Suprapubic skin (tissue), 4 donors: ENCODE measurements at regions not wholly inside any gene's neighbourhood (a gene's known extent, or its start where the extent isn't known, plus 50 kb on each side); places are given as distances from the start of the nearest gene placed in this dataset.
"Not testable (repeated sequence)": the region's sequence is repeated elsewhere in the genome, so short reads cannot be mapped to it uniquely, and the experiment has no call there.

Experiments
- DNase-seq, 2 donors: peaks; one replicate each; pipeline ENCODE4 v3.0.0-alpha.2; 2019; ENCODE audit warnings: low spot score in 2 of 2
- H3K27ac ChIP-seq: fragments of 200-600 bp; sonication (generic); one replicate; pipeline ENCODE4 v1.5.1; 2019
- H3K27me3 ChIP-seq: fragments of 200-600 bp; sonication (generic); one replicate; pipeline ENCODE4 v1.5.1; 2019
- H3K36me3 ChIP-seq: fragments of 200-600 bp; sonication (generic); one replicate; pipeline ENCODE4 v1.5.1; 2019
- H3K4me1 ChIP-seq: fragments of 200-600 bp; sonication (generic); one replicate; pipeline ENCODE4 v1.5.1; 2019
- H3K4me3 ChIP-seq: fragments of 200-600 bp; sonication (generic); one replicate; pipeline ENCODE4 v1.5.1; 2019; ENCODE audit warnings: mild to moderate bottlenecking
- H3K9me3 ChIP-seq: fragments of 200-600 bp; sonication (generic); one replicate; pipeline ENCODE4 v1.5.1; 2019
- EP300 ChIP-seq: sonication (generic); formaldehyde crosslinking; IDR thresholded peaks from one replicate; pipeline ENCODE4 v1.6.1; 2017; ENCODE audit warnings: antibody characterized with exemption
- POLR2A ChIP-seq, 2 donors: fragments of 450-650 bp; IDR thresholded peaks; one replicate each; pipeline ENCODE4 v1.6.1; 2017; ENCODE audit warnings: antibody characterized with exemption in 2 of 2, mild to moderate bottlenecking in 2 of 2, moderate library complexity in 2 of 2
- POLR2AphosphoS5 ChIP-seq, 3 donors: sonication (generic); formaldehyde crosslinking; IDR thresholded peaks; one replicate each; pipeline ENCODE4 v1.6.1; 2017; ENCODE audit warnings: antibody characterized with exemption in 3 of 3
- WGBS: methylation state at CpG from one replicate; pipeline ENCODE4 v1.1.5; 2018; 5-methylcytosine and 5-hydroxymethylcytosine counted together
- TF ChIP-seq, protein P1 (sequence below), 2 donors: fragments of 200-600 bp in 1 of 2; fragments of 450-650 bp in 1 of 2; sonication (generic) in 1 of 2; IDR thresholded peaks; one replicate each; pipeline ENCODE4 v1.5.1; 2016 to 2019; ENCODE audit warnings: antibody characterized with exemption in 2 of 2, mild to moderate bottlenecking in 1 of 2, moderate library complexity in 1 of 2

DNA sequence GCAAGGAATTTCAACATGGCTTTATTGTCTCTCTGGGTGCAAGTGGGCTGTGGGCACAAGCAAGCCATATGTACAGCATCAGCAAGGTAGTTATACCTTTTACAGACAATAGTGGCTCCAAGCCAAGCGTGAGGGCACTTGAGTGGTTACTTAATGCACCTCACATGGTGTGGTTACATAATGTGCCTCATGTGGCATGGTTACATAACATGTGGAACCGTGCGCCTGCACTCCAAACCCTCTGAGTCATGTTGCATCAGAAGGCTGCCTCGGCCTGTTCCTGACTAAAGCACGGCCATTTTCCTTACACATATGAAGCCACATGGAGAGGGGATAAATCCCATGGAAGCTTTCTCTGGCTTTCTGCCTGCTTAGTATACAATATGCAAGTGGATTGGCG lies 150.9 kb downstream of the OSTF1 start:
- Histone ChIP-seq H3K4me1 (peaks cover 7% of the 10 kb centered on the region), H3K27me3 (no peaks in the 10 kb centered on the region), H3K4me3 (no peak overlapping the region), H3K36me3 (no peaks in the 10 kb centered on the region), H3K9me3 (no peaks in the 10 kb centered on the region), H3K27ac (peak overlapping the region; percentile 62)
- 41% methylated on average over 6 of the region's 6 CpGs for WGBS
- TF ChIP-seq POLR2AphosphoS5 (IDR thresholded peaks at IDR 0.05) (peak in 2 of 3 donors; percentile 32 to 36), EP300 (no peak), POLR2A (IDR thresholded peaks at IDR 0.05) (no peak)
- TF ChIP-seq, protein P1, sequence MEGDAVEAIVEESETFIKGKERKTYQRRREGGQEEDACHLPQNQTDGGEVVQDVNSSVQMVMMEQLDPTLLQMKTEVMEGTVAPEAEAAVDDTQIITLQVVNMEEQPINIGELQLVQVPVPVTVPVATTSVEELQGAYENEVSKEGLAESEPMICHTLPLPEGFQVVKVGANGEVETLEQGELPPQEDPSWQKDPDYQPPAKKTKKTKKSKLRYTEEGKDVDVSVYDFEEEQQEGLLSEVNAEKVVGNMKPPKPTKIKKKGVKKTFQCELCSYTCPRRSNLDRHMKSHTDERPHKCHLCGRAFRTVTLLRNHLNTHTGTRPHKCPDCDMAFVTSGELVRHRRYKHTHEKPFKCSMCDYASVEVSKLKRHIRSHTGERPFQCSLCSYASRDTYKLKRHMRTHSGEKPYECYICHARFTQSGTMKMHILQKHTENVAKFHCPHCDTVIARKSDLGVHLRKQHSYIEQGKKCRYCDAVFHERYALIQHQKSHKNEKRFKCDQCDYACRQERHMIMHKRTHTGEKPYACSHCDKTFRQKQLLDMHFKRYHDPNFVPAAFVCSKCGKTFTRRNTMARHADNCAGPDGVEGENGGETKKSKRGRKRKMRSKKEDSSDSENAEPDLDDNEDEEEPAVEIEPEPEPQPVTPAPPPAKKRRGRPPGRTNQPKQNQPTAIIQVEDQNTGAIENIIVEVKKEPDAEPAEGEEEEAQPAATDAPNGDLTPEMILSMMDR (IDR thresholded peaks at IDR 0.05) = no peak
- no peak for DNase-seq

GRCh38 chr9:75242426-75242825 lies 154.1 kb downstream of the OSTF1 start:
- no peak overlapping the region for H3K4me3 ChIP-seq
- no peaks in the 10 kb centered on the region for H3K9me3 ChIP-seq
- DNase-seq = no peak
- TF ChIP-seq POLR2AphosphoS5 (IDR thresholded peaks at IDR 0.05) (no peak), POLR2A (IDR thresholded peaks at IDR 0.05) (no peak), EP300 (no peak)
- TF ChIP-seq, protein P1 (IDR thresholded peaks at IDR 0.05) = no peak
- peaks cover 7% of the 10 kb centered on the region for H3K4me1 ChIP-seq
- H3K27ac ChIP-seq = no peak overlapping the region
- H3K36me3 ChIP-seq = no peaks in the 10 kb centered on the region
- no peaks in the 10 kb centered on the region for H3K27me3 ChIP-seq
- WGBS = 97% methylated on average over 1 of the region's 1 CpG

GRCh38 chr9:75246949-75247348 lies 158.6 kb downstream of the OSTF1 start:
- no peak overlapping the region for H3K4me3 ChIP-seq
- H3K27ac ChIP-seq = no peak overlapping the region
- peaks cover 5% of the 10 kb centered on the region for H3K9me3 ChIP-seq
- TF ChIP-seq POLR2AphosphoS5 (IDR thresholded peaks at IDR 0.05) (no peak), POLR2A (IDR thresholded peaks at IDR 0.05) (no peak), EP300 (no peak)
- TF ChIP-seq, protein P1 (IDR thresholded peaks at IDR 0.05) = no peak
- H3K27me3 ChIP-seq = no peaks in the 10 kb centered on the region
- no peaks in the 10 kb centered on the region for H3K36me3 ChIP-seq
- WGBS = 93% methylated on average over 2 of the region's 3 CpGs
- no peak for DNase-seq
- no peaks in the 10 kb centered on the region for H3K4me1 ChIP-seq

GRCh38 chr9:75265525-75265972 lies 177.2 kb downstream of the OSTF1 start:
- no peak for DNase-seq
- no peak for TF ChIP-seq EP300
- TF ChIP-seq, protein P1 (IDR thresholded peaks at IDR 0.05) = peak; percentile 58 to 78

DNA sequence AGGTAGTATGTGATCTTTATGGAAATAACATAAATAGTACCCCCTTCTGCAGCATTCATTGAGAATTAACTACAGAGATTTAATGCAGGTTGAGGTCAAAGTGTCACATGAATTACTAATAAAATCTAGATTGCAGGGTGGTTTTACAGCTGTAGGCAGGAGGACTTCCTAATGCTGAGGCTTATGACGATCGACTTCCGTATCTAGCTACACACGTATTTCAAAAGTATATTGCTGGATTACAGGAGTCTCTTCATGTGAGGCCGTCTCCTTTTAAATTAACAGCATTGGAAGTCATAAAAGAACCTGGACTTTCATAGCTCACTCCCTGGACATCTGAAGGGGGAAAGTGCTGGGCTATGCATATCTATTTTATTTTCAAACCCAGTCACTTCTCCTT lies 180.9 kb downstream of the OSTF1 start:
- no peak for DNase-seq
- TF ChIP-seq, protein P1 (IDR thresholded peaks at IDR 0.05) = no peak
- no peak for TF ChIP-seq EP300
- no peak for TF ChIP-seq POLR2AphosphoS5 (IDR thresholded peaks at IDR 0.05)
- Histone ChIP-seq H3K4me1 (no peaks in the 10 kb centered on the region), H3K4me3 (no peak overlapping the region), H3K9me3 (peaks cover 8% of the 10 kb centered on the region), H3K27me3 (no peaks in the 10 kb centered on the region), H3K36me3 (no peaks in the 10 kb centered on the region), H3K27ac (no peak overlapping the region)
- 95% methylated on average over 5 of the region's 5 CpGs for WGBS

More at GRCh38 chr9:75265525-75265972, 177.2 kb downstream of the OSTF1 start:
- no peaks in the 10 kb centered on the region for H3K4me1 ChIP-seq
- H3K27ac ChIP-seq = no peak overlapping the region
- peaks cover 4% of the 10 kb centered on the region for H3K36me3 ChIP-seq
- 37% methylated on average over 3 of the region's 3 CpGs for WGBS
- no peak overlapping the region for H3K4me3 ChIP-seq
- H3K27me3 ChIP-seq = no peaks in the 10 kb centered on the region
- H3K9me3 ChIP-seq = no peaks in the 10 kb centered on the region

DNA sequence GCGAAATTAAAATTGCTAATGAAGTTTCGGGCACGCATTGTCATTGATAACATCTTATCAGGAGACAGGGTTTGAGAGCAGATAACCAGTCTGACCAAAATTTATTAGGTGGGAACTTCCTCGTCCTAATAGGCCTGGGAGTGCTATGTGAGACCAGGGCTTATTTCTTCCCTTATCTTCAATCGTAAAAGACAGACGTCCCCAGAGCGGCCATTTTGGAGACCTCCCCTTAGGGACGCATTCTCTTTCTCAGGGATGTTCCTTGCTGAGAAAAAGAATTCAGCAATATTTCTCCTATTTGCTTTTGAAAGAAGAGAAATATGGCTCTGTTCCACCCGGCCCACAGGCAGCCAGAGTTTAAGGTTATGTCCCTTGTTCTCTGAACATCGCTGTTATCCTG lies 184.7 kb downstream of the OSTF1 start:
- H3K36me3 ChIP-seq, H3K9me3 ChIP-seq, H3K4me3 ChIP-seq, H3K4me1 ChIP-seq, H3K27me3 ChIP-seq, DNase-seq, H3K27ac ChIP-seq: not testable (repeated sequence)
- WGBS = 92% methylated on average over 10 of the region's 10 CpGs
